Tibial nerve (tissue), 4 donors: ENCODE measurements at regions not wholly inside any gene's neighbourhood (a gene's known extent, or its start where the extent isn't known, plus 50 kb on each side); places are given as distances from the start of the nearest gene placed in this dataset.

Experiments used
- EP300 ChIP-seq, 2 donors: sonication (generic); formaldehyde crosslinking; IDR thresholded peaks; one replicate each; pipeline ENCODE4 v1.6.1; 2017; ENCODE audit warnings: antibody characterized with exemption in 2 of 2, mild to moderate bottlenecking in 1 of 2
- POLR2A ChIP-seq, 2 donors: fragments of 450-650 bp; IDR thresholded peaks; one replicate each; pipeline ENCODE4 v1.6.1; 2017; ENCODE audit warnings: antibody characterized with exemption in 2 of 2, mild to moderate bottlenecking in 2 of 2, moderate library complexity in 2 of 2
- TF ChIP-seq, protein P1 (sequence below), 5 experiments: fragments of 200-600 bp in 3 of 5; fragments of 450-650 bp in 2 of 5; sonication (generic) in 3 of 5; IDR thresholded peaks; one replicate each; pipeline ENCODE4 v1.5.1; 2016 to 2019; ENCODE audit warnings: antibody characterized with exemption in 5 of 5, mild to moderate bottlenecking in 3 of 5, moderate library complexity in 2 of 5

GRCh38 chr2:38430597-38431207, 53.6 kb upstream of the ATL2 start:
- TF ChIP-seq, protein P1, sequence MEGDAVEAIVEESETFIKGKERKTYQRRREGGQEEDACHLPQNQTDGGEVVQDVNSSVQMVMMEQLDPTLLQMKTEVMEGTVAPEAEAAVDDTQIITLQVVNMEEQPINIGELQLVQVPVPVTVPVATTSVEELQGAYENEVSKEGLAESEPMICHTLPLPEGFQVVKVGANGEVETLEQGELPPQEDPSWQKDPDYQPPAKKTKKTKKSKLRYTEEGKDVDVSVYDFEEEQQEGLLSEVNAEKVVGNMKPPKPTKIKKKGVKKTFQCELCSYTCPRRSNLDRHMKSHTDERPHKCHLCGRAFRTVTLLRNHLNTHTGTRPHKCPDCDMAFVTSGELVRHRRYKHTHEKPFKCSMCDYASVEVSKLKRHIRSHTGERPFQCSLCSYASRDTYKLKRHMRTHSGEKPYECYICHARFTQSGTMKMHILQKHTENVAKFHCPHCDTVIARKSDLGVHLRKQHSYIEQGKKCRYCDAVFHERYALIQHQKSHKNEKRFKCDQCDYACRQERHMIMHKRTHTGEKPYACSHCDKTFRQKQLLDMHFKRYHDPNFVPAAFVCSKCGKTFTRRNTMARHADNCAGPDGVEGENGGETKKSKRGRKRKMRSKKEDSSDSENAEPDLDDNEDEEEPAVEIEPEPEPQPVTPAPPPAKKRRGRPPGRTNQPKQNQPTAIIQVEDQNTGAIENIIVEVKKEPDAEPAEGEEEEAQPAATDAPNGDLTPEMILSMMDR (IDR thresholded peaks at IDR 0.05): no peak
- TF ChIP-seq EP300 (IDR thresholded peaks at IDR 0.05) (no peak), POLR2A (IDR thresholded peaks at IDR 0.05) (no peak)
